Stimulated activated CD4-positive, alpha-beta T cell treated with anti-CD3 and anti-CD28 coated beads, Interleukin-1b, Interleukin-23, amount 100 ng/mL, for 1 hour (primary cell): ENCODE measurements at regions not wholly inside any gene's neighbourhood (a gene's known extent, or its start where the extent isn't known, plus 50 kb on each side); places are given as distances from the start of the nearest gene placed in this dataset.
"Not testable (repeated sequence)": the region's sequence is repeated elsewhere in the genome, so short reads cannot be mapped to it uniquely, and the experiment has no call there.

Experiments
- DNase-seq, 2 donors: peaks; one replicate each; pipeline ENCODE4 v3.0.0-alpha.2; 2020; ENCODE audit warnings: low read depth in 2 of 2

DNA sequence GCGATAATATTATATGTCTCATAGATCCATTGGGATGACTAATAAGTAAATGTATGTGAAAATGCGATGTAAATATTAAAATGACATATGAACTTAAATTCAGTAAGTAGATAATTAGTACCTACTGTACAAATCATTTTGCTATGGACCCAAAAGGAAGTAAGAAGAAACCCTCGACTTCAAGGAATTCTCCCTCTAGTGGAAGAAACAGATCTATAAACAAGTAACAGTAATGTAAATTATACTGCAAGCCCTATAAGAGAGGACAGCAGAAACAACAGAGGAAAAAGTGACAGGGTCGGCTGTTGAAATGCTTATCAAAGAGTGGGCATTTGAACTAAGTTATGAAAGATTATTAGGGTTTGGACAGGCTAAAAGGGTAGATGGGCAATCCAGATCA, 320.3 kb downstream of the DMAC1 start:
- no peak for DNase-seq

DNA sequence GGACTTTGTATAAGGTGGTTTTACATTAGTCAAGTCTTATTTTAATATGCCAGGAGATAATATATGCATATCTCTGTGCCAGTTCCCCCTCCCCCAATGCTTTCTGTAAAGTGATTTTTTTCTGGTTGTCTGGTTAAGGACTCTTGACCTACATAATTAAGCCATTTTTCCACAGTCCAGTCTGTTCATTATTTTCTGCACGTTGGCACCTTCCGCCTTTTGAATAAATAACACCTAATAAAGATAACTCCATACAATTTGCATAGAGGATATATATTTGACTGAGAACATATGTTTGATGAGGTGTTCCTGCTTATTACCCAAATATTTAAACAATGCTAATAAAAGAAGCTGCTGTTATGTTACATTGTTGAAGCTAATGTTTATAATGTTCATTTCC, 320.9 kb downstream of the DMAC1 start:
- DNase-seq, result no peak

DNA sequence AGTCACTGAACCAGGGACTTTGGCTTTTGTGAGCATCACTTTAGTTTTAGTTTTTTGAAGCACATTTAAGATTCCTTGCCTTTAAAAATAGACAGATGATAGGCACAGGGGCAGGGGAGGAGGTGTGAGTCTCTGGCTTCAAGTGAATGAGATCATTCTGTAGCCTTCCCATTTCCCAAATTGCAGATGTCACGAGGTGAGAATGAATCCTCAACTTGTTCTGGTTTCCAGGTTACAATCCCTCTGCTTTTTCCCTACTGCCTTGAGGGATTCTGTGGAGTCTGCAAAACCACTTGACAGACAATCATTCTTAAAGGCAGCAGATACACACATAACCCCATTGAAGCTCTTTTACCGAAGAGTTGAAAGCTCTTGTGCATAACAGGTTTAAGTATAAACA, 332.4 kb downstream of the DMAC1 start:
- no peak for DNase-seq

DNA sequence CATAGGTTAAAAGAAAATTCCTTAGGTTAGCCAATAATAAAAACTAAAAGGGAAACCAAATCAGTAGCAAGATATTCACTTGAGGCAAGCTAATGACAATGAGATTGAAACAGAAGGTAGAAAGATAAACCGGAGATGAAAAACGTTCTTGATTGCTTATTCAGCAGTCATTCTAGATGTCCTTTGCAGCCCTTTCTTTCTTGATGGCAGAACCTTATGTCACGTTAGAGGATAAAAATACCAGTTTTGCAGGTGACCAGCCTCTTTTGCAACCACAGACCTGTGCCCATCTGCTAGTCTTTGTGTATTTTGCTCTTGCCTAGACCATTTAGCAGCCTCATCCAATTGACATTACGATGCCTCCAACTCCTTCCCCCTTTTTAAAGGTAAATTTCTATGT, 337.8 kb downstream of the DMAC1 start:
- no peak for DNase-seq

DNA sequence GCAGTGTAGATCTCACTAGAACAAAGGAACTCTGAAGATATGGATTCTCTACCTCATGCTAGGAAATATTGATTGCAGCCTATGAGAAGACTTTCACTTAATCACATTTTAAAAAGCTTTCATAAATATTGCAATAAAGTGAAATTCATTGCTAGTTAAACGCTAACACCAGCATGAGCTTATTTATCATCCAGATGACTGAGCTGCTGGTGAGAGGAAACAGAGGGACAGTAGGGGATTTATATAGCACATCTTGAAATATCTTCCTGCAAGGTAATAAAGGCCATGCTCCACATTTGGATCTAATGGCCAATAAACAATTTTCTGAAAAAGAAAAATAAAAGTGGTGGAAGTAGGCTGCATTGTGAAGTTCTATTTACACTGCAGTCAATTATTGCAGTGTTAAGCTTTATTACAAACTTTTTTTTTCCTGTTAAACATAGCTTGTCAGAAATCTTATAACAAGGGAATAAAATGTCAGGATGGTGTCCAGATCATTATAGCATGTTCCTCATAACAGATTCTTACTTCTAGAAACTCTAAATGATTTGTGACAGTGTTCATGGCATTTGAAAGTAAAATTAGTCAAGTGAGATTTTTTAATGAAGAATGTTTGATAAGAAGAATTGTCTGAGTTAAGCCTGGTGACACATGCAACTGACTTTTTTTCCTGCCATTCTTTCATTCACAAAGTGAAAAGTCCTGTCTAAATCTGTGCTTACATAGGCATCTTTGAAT, 342.6 kb downstream of the DMAC1 start:
- DNase-seq, result no peak

DNA sequence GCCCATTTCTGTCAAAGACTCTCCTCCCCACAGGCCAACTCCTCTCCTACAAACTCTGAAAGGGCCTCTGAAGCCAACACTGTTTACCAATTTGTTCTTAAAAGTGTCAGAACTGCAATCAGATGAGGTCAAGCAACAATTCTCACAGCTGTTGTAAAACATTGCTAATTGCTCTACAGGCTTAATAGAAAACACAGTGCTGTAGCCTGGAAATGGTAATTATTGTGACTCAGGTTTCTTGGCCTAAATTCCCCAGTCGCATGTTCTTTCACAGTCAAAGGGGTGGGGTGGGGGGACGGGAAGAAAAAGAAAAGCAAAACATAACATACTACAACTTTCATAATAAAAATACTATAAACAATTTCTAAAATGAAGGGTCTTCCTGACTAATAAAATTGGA, 343.2 kb downstream of the DMAC1 start:
- DNase-seq, result no peak

DNA sequence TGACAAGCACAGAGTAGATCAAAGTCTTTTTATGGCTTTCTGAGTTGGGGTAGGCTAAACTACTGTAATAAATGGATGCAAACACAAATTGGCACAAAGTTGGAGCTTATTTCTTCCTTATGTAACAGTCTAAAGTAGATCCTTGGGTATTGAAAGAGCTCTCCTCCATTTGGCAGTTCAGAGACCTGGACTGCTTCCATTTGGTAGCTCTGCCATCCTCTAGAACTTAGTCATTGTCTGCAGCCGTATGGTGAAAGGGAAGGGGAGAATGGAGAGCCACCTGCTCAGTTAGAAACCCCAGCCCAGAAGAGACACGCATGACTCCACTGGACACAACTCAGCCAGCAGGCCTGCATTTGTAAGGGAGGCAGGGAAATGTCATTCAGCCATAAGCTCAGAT, 345.0 kb downstream of the DMAC1 start:
- no peak for DNase-seq

DNA sequence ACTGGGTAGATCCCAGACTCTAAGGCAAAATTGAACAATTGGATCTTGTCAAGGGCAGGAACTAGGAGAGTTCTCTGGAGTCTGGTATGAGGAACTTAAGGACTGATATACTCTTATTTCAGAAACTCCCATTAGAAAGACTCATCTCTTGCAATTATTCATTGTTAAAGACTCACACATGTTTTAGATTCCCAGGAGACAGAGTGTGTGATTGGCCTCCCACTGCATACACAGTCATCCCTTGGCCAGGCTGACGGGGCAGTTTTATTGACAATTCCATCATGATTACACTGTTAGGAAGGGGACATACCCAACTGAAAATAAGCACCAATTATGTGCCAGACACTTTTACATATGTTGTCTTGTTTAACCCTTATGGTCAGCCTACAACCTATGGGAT, 347.2 kb downstream of the DMAC1 start:
- DNase-seq, result no peak

DNA sequence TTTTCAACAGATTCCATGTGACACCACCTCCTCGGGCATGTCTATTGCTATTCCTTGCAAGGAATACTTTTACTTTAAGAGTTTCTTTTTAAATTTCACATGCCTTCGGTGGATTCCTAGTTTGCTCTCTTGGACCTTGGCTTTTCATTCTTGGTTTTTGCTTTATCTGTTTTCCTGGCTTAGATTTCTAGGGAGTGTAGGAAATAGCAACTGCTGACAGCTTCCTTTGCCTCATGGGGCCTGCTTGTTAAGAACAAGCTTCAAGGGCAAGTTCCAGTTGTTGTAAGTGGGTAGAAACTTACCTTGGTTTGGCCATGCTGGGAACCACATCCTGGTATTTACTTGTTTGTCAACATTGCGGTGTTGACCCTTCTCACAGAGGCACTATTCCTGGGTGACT, 348.5 kb downstream of the DMAC1 start:
- DNase-seq, result no peak

DNA sequence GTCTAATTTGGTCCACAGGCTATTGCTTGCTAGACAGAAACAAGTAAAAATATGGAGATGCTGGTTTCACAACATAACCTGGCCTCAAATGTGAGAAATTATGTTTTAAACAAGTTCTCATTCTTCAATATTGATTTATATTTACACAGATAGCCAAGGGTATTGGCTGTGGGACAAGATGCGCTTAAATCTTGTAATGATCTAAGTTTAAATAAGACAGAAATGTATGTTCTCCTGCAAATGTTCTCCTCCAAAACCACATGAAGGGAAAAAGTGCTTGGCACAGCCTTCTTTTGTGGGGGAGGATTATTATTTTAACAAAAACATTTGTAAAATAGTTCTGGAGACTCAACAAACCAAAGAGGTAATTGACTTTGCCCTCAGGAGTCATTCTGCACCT, 356.0 kb downstream of the DMAC1 start:
- no peak for DNase-seq

DNA sequence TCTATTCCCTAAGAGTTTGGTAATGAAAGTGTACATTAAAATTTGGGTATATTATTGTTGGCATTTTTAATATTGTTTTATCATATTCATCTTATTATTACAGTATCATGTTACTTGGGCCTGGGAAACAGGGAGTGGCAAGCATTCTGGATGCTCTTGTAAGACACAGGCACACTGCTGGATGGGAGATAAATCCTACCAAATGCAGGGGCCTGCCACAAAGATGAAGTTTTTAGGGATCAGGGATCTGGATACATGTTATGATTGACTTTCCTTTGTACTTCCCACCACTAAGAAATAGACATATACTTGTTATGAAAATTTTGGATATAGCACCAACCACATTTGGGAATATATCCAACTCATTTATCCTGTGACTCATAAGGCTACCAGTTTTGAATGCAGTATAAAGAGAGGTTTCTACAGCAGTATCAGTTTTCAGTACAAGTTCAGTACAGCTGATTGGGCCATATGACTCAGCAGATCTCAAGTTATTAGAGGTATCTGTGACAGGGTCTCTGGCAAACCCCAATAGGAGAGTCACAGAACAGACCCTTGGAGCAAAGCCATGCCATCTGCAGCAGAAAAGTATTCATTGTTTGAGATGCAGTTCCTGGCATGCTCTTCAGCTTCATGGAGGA, 360.1 kb downstream of the DMAC1 start:
- DNase-seq, result no peak

DNA sequence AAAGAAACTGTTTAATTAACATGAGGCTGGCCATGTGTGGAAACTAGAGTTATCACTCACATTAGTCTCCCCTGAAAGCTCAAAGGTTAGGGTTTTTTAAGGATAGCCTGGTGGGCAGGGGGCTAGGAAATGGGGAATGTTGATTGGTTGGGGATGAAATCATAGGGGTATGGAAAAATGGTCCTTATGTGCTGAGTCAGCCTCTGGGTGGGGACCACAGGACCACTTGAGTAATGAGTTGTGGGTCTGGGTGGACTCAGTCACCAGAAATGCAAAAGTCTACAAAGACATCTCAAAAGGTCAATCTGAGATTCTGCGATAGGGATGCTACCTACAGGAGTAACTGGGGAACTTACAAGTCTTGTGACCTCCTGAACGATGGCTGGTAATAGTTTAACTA, 362.8 kb downstream of the DMAC1 start:
- DNase-seq, result no peak

DNA sequence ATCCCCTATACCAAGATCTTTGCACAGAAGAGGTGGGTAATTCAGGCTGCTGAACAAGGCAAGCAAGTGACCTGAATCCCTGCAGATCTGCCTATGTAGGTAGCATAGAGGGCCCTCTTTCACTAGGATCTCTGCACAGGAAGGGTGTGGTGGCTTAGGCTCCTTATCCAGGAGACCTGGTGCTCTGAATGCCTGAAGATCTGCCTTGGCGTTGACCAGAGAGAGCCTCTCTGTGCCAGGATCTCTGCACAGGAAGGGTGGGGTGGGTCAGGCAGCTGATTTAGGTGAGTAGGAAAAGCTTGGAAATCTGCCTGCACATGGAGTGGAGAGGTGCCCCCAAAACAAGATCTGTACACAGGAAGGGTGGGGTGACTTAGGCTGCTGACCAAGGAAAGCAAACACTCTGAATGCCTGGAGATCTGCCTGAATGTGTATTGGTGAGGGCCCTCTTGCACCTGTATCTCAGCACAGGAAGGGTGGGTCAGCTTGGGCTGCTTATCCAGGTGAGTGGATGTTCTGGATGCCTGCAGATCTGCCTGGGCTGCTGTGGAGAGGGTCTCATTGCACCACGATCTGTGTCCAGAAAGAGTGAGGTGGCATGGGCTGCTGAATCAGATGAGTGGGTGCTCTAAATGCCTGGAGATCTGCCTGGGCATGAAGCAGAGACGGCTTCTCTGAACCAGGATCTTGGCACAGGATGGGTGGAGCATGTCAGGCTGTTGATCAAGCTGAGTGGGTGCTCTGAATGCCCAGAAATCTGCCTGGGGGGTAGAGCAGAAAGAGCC, 365.9 kb downstream of the DMAC1 start:
- DNase-seq, result no peak

DNA sequence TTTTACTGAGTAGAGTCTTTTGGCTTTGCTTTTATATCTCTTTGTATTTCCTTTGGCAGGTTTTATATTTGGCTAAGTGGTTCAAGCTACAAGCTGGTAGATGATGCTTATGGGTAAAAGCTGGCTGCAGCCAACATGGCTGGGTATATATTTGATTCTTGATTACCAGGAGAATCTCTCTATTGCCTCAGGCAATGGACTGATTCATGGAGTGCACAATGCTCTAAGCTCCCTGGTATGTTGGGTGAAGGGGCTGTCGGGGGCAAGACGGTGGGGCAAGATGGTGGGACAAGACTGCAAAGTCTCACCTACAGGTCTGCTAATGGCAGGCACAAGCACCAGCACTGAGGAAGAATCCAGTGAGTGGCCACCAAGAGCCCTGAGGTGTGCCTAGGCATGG, 366.6 kb downstream of the DMAC1 start:
- no peak for DNase-seq

DNA sequence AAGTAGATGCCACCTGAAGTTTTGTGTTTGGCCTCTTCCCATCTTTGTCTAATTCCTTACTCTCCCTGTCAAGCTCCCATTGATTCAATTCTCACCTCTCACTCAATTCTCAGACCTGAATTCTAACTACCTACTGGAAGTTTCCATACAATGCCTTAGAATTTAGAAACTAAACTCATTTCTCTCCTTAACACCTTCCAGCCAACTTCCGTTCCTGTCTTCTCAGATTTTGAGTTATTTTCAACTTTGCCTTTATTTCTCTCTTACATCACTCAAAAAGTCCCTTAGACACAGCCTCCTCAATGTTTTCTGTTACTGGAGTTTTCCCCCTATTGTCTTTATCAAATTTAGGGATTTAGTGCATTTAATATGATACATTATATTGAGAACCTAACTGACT, 382.2 kb downstream of the DMAC1 start:
- not testable (repeated sequence) for DNase-seq

DNA sequence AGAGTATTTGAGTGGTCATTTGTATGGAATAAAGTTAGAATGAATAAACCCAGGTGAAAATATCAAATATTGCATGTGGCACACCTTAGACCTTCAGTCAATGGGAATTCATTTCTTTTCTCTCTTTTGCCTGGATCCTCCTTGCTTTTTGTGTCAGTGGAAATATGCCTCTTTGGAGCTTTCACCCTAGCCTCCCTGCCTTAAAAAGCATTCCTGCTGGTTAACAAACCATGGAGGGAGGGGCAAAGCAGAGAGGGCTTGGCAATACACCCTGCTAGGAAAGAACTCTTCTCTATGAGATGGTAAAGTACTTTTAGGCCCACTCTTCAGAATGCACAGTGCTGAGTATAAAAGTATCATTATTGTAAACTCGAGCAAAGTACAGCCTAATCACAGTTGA, 383.7 kb downstream of the DMAC1 start:
- DNase-seq, result no peak

DNA sequence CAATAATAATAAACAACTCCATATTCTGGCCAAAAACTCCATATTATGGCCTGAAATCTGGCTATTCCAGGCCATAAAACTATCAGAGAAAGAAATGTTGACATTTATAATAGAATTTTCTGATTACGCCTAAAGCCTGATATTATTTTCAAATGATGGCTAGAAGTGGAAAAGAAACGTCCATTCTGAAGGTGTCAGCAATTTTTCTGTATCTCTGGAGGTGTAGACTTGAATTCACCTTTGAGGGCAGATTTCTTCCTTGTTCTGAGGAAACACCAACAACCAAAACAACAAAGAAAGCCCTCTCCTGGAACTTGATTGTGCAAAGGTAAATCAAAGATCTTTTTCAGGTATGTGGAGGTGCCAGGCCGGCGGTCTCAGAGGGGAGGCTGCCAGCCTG, 390.7 kb downstream of the DMAC1 start:
- DNase-seq, result no peak

DNA sequence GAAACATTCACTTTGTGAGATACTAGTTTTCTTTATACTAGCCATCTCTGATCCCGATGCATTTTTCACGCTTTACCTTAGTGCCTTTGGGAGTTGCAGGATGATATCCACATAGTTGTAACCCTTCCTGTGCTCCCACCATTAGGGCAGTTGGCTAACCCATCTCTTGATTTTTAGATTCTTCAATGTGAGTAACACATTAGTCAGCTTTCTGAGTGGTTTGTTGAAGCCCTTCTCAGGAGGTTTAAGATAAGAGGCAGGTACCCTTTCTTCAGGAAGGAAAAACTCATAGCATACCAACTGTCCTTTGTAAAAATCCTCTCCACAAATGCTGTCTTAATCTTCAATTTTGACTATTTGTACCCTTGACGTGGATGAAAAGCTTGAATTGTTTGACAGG, 392.3 kb downstream of the DMAC1 start:
- no peak for DNase-seq

DNA sequence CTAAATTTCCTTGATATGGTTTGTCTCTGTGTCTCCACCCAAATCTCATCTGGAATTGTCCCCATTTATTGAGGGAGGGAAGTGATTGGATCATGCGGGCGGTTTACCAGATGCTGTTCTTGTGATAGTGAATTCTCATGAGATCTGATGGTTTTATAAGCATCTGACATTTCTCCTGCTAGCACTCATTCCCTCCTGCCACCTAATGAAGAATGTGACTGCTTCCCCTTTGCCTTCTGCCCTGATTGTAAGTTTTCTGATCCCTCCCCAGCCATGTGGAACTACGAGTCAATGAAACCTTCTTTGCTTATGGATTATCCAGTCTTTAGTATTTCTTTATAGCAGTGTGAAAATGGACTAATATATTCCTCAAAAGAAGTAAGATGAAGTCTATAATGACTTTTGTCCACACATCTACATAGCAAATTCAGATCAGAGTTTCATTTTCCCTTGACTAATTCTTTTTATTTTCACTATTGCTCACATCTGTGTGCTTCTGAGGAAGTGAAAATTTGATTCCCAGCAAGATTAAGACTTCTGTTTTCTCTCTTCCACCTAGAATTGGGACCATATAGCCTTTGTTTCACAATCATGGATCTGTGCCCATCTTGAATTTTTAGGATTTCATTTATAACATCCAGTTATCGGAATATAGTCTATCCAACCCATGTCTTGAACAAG, 393.5 kb downstream of the DMAC1 start:
- no peak for DNase-seq

DNA sequence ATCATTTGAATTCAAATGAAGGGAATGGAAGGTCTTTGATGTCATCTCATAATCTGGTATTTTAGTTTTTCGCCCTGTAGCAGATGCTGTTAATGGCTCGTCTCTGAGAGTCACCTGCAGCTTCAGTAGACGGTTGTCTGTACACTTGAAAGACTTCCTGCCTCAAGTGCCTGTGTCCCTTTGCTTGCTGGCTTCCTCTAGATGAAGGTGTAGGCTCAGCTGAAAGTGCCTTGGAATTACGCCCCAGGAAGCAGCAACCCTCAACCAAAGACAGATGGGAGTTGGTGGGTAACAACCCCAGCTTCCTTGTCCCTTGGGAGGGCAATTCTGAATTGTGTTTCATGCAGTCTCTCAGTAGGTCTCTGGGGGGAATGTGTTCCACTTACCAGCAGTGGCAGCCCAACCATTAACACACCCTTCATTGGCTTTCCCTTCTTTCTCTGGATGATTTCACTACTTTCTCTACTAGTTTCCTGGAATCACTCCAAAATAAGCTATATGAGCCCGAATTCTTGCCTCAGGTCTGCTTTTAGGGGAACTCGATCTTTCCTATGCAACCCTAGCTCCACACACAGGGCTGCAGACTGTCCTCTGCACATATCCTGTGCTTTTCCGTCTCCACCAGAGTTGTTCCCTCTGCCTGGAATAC, 395.6 kb downstream of the DMAC1 start:
- no peak for DNase-seq

DNA sequence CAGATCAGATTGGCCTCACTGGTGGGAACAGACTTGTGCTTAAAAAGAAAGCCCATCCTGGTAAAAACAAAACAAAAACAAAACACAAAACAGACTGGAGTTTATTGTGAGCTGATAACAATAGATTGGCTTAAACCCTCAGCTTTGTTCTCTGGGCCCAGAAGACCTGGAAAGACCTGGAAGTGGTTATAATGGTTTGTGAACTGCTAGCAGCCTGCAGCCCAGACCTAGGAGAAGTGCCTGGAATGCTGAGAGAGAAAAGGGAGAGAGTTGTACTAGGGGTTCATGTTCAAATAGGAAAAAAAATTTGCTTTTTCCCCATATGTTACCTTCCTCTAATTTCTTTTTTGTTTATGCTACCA, 396.6 kb downstream of the DMAC1 start:
- no peak for DNase-seq
